H1 (cell line): ENCODE measurements at regions not wholly inside any gene's neighbourhood (a gene's known extent, or its start where the extent isn't known, plus 50 kb on each side); places are given as distances from the start of the nearest gene placed in this dataset.

Experiments used
- ATF3 ChIP-seq: IDR thresholded peaks from 2 replicates; pipeline ENCODE4 v1.6.1; 2011; ENCODE audit warnings: low read depth, mild to moderate bottlenecking, low read length; ENCODE audit not compliant: insufficient read depth
- CTCF ChIP-seq, 3 experiments: IDR thresholded peaks; 1 replicate in 2 of 3; 2 replicates in 1 of 3; pipeline versions ENCODE4 v1.5.1 to v1.6.1; 2011; ENCODE audit warnings: low read length in 3 of 3, mild to moderate bottlenecking in 3 of 3, inconsistent platforms in 2 of 3, low read depth in 1 of 3, moderate library complexity in 1 of 3; ENCODE audit not compliant: insufficient read depth in 1 of 3; ENCODE audit errors: control extremely low read depth in 1 of 3
- JUN ChIP-seq: IDR thresholded peaks from 2 replicates; pipeline ENCODE4 v1.6.1; 2011; ENCODE audit warnings: low read depth, mild to moderate bottlenecking, improper control_type of control experiment, low read length
- JUND ChIP-seq: IDR thresholded peaks from 2 replicates; pipeline ENCODE4 v1.6.1; 2011; ENCODE audit warnings: mild to moderate bottlenecking, improper control_type of control experiment, low read length
- POLR2A ChIP-seq, 2 experiments: IDR thresholded peaks; 1 replicate in 1 of 2; 2 replicates in 1 of 2; pipeline ENCODE4 v1.6.1; 2011; ENCODE audit warnings: low read depth in 2 of 2, low read length in 2 of 2, mild to moderate bottlenecking in 2 of 2; ENCODE audit errors: control extremely low read depth in 1 of 2
- POLR2AphosphoS5 ChIP-seq: IDR thresholded peaks from 2 replicates; pipeline ENCODE4 v1.6.1; 2011; ENCODE audit warnings: low read depth, low read length
- RNF2 ChIP-seq: fragments of 200-900, 300-1000 bp; sonication (generic); IDR thresholded peaks from 2 replicates; pipeline ENCODE4 v1.7.1; 2016; ENCODE audit warnings: borderline replicate concordance, low read depth, mild to moderate bottlenecking, antibody characterized with exemption, low read length; ENCODE audit not compliant: poor library complexity, severe bottlenecking; ENCODE audit errors: missing control alignments
- RXRA ChIP-seq: IDR thresholded peaks from 2 replicates; pipeline ENCODE4 v1.6.1; 2011; ENCODE audit warnings: low read depth, mild to moderate bottlenecking, low read length, moderate library complexity; ENCODE audit not compliant: insufficient read depth
- SRF ChIP-seq: IDR thresholded peaks from 2 replicates; pipeline ENCODE4 v1.6.1; 2011; ENCODE audit warnings: mild to moderate bottlenecking, low read depth, low read length, moderate library complexity
- TAF1 ChIP-seq: IDR thresholded peaks from 2 replicates; pipeline ENCODE4 v1.6.1; 2011; ENCODE audit warnings: mild to moderate bottlenecking, low read depth, low read length
- TEAD4 ChIP-seq: IDR thresholded peaks from 2 replicates; pipeline ENCODE4 v1.6.1; 2012; ENCODE audit warnings: low read depth, low read length, inconsistent platforms, mixed read lengths
- USF2 ChIP-seq: IDR thresholded peaks from 2 replicates; pipeline ENCODE4 v1.6.1; 2011; ENCODE audit warnings: low read length, improper control_type of control experiment
- YY1 ChIP-seq: IDR thresholded peaks from 2 replicates; pipeline ENCODE4 v1.6.1; 2011; ENCODE audit warnings: low read depth, mild to moderate bottlenecking, low read length

GRCh38 chr4:126124818-126125217 lies 810.1 kb downstream of the FAT4 start:
- TF ChIP-seq TEAD4 (no peak), POLR2A (IDR thresholded peaks at IDR 0.05; ENCODE audit: control extremely low read depth in 1 of 2, low read depth in 2 of 2, low read length in 2 of 2) (no peak), JUN (no peak), CTCF (IDR thresholded peaks at IDR 0.05; ENCODE audit: control extremely low read depth in 1 of 3, insufficient read depth in 1 of 3, low read depth in 1 of 3, low read length in 3 of 3) (no peak), POLR2AphosphoS5 (no peak), RXRA (no peak), RNF2 (no peak), USF2 (no peak), ATF3 (no peak), JUND (no peak), TAF1 (no peak), SRF (no peak), YY1 (no peak)
